HG02885 (cell line): ENCODE measurements at regions not wholly inside any gene's neighbourhood (a gene's known extent, or its start where the extent isn't known, plus 50 kb on each side); places are given as distances from the start of the nearest gene placed in this dataset.

Experiments used
- ATAC-seq: cut with Tn5 transposase; IDR thresholded peaks from one replicate; pipeline ENCODE4 v1.9.1; 2021; ENCODE audit warnings: mild to moderate bottlenecking; ENCODE audit not compliant: unreplicated experiment, poor library complexity

- ATAC-seq: no peak
Measured at GRCh38 chr3:70899816-70900215, 587.4 kb upstream of the MDFIC2 start.

- ATAC-seq: no peak
Measured at GRCh38 chr3:70890020-70890394, 577.6 kb upstream of the MDFIC2 start.

GRCh38 chr3:70889162-70890019, 577.0 kb upstream of the MDFIC2 start:
- no peak for ATAC-seq

GRCh38 chr3:70885636-70886035, 573.2 kb upstream of the MDFIC2 start:
- no peak for ATAC-seq

- ATAC-seq: no peak
Measured at GRCh38 chr3:70882104-70882503, 569.7 kb upstream of the MDFIC2 start.

- no peak for ATAC-seq
Measured at GRCh38 chr3:70880421-70880820, 568.0 kb upstream of the MDFIC2 start.

GRCh38 chr3:70876154-70876553, 563.7 kb upstream of the MDFIC2 start:
- ATAC-seq: no peak

GRCh38 chr3:70874196-70874595, 561.8 kb upstream of the MDFIC2 start:
- ATAC-seq: no peak

- no peak for ATAC-seq
Measured at GRCh38 chr3:70873686-70874085, 561.2 kb upstream of the MDFIC2 start.

- no peak for ATAC-seq
Measured at GRCh38 chr3:70871909-70872656, 559.6 kb upstream of the MDFIC2 start.

- no peak for ATAC-seq
Measured at GRCh38 chr3:70870576-70870975, 558.1 kb upstream of the MDFIC2 start.

- ATAC-seq: no peak
Measured at GRCh38 chr3:70868561-70868960, 556.1 kb upstream of the MDFIC2 start.

GRCh38 chr3:70863049-70863448, 550.6 kb upstream of the MDFIC2 start:
- no peak for ATAC-seq

- ATAC-seq: no peak
Measured at GRCh38 chr3:70861855-70862254, 549.4 kb upstream of the MDFIC2 start.

GRCh38 chr3:70861234-70861633, 548.8 kb upstream of the MDFIC2 start:
- ATAC-seq: no peak

- no peak for ATAC-seq
Measured at GRCh38 chr3:70857916-70858315, 545.5 kb upstream of the MDFIC2 start.

- peak; percentile 61 for ATAC-seq
Measured at GRCh38 chr3:70856414-70857162, 544.1 kb upstream of the MDFIC2 start.

- no peak for ATAC-seq
Measured at GRCh38 chr3:70855149-70855548, 542.7 kb upstream of the MDFIC2 start.

GRCh38 chr3:70854108-70854507, 541.7 kb upstream of the MDFIC2 start:
- peak; percentile 34 for ATAC-seq

- no peak for ATAC-seq
Measured at GRCh38 chr3:70853161-70853944, 540.9 kb upstream of the MDFIC2 start.
